SK-N-MC (cell line): ENCODE measurements at regions not wholly inside any gene's neighbourhood (a gene's known extent, or its start where the extent isn't known, plus 50 kb on each side); places are given as distances from the start of the nearest gene placed in this dataset.

Experiments used
- EZH2 ChIP-seq: fragments of 200-600 bp; sonication (generic); IDR thresholded peaks from one replicate; pipeline ENCODE4 v1.6.1; 2017; ENCODE audit warnings: antibody characterized with exemption
- FOXP2 ChIP-seq: optimal IDR thresholded peaks from 2 replicates; pipeline ENCODE3; 2011; ENCODE audit warnings: mild to moderate bottlenecking, moderate library complexity; ENCODE audit not compliant: insufficient read depth; ENCODE audit errors: extremely low read length, control extremely low read depth
- POLR2AphosphoS5 ChIP-seq: IDR thresholded peaks from 2 replicates; pipeline ENCODE4 v1.6.1; 2012; ENCODE audit warnings: mild to moderate bottlenecking, low read depth, low read length, borderline replicate concordance

DNA sequence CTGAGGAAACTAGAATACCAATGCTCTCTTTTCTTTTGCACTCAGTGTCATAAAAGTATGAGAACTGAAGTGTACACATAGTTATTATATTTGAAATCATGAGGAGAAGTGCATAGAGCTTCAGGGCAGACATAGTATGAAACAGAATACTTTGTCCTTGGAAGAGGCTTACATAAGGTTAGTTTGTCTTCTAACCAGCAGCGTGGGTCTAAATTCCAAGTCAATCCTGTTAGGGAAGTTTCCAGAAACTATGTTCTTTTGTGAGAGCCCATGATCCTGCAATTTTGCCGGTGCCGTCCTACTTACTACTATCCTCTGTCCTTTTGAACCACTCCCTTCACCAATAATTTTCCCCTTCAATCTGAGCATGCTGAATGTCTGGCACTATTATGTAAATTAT, 156.2 kb downstream of the PABPC4L start:
- TF ChIP-seq EZH2: no peak
- TF ChIP-seq POLR2AphosphoS5: no peak
- TF ChIP-seq FOXP2: no peak
